GM18951 (cell line): ENCODE measurements at regions not wholly inside any gene's neighbourhood (a gene's known extent, or its start where the extent isn't known, plus 50 kb on each side); places are given as distances from the start of the nearest gene placed in this dataset.
"Not testable (repeated sequence)": the region's sequence is repeated elsewhere in the genome, so short reads cannot be mapped to it uniquely, and the experiment has no call there.

Experiments
- POLR2A ChIP-seq: IDR thresholded peaks from 4 replicates; pipeline ENCODE4 v1.6.1; 2011; ENCODE audit warnings: mild to moderate bottlenecking; ENCODE audit not compliant: insufficient read length, insufficient read depth; ENCODE audit errors: extremely low read depth
- in situ Hi-C: fragments of 300-500 bp; cut with MboI; formaldehyde crosslinking; loops from one replicate; pipeline ENCODE4 v1.12.0; 2022; ENCODE audit warnings: low sequenced_read_pairs, mixed read lengths, inconsistent platforms; ENCODE audit not compliant: unreplicated experiment

GRCh38 chr10:33036670-33037069 lies 78.6 kb upstream of the ITGB1 start:
- in situ Hi-C loops: no loop called here
- TF ChIP-seq POLR2A: no peak

- in situ Hi-C loops: no loop called here
- TF ChIP-seq POLR2A: no peak
Observed at GRCh38 chr10:33035411-33035810, 77.4 kb upstream of the ITGB1 start.

GRCh38 chr10:33034931-33035330 lies 76.9 kb upstream of the ITGB1 start:
- TF ChIP-seq POLR2A: no peak
- in situ Hi-C loops: no loop called here

GRCh38 chr10:33032654-33033151 lies 74.7 kb upstream of the ITGB1 start:
- TF ChIP-seq POLR2A: no peak
- in situ Hi-C loops: no loop called here

GRCh38 chr10:33031815-33032653 lies 74.0 kb upstream of the ITGB1 start:
- no peak for TF ChIP-seq POLR2A
- in situ Hi-C loops: no loop called here

GRCh38 chr10:33031171-33031570 lies 73.1 kb upstream of the ITGB1 start:
- in situ Hi-C loops: no loop called here
- TF ChIP-seq POLR2A: no peak

GRCh38 chr10:33028515-33028914 lies 70.5 kb upstream of the ITGB1 start:
- in situ Hi-C loops: not testable (repeated sequence)

- no peak for TF ChIP-seq POLR2A
- in situ Hi-C loops: no loop called here
Observed at GRCh38 chr10:33027088-33027487, 69.1 kb upstream of the ITGB1 start.

GRCh38 chr10:33026422-33026821 lies 68.4 kb upstream of the ITGB1 start:
- in situ Hi-C loops: no loop called here
- TF ChIP-seq POLR2A: no peak

GRCh38 chr10:33025910-33026309 lies 67.9 kb upstream of the ITGB1 start:
- in situ Hi-C loops: no loop called here
- no peak for TF ChIP-seq POLR2A

GRCh38 chr10:33025039-33025438 lies 67.0 kb upstream of the ITGB1 start:
- in situ Hi-C loops: no loop called here
- TF ChIP-seq POLR2A: no peak

GRCh38 chr10:33022691-33023090 lies 64.7 kb upstream of the ITGB1 start:
- no peak for TF ChIP-seq POLR2A

GRCh38 chr10:33022090-33022489 lies 64.1 kb upstream of the ITGB1 start:
- in situ Hi-C loops: no loop called here
- TF ChIP-seq POLR2A: no peak

More at GRCh38 chr10:33022691-33023090, 64.7 kb upstream of the ITGB1 start:
- in situ Hi-C loops: no loop called here

- in situ Hi-C loops: loop anchor here (5.0 kb wide), 1 partner anchor 225 kb away; no protein-coding TSS in a partner anchor
- no peak for TF ChIP-seq POLR2A
Observed at GRCh38 chr10:33016988-33017387, 59.0 kb upstream of the ITGB1 start.
